HEK293T (cell line): ENCODE measurements at regions not wholly inside any gene's neighbourhood (a gene's known extent, or its start where the extent isn't known, plus 50 kb on each side); places are given as distances from the start of the nearest gene placed in this dataset.

Source experiments
- BHLHE40 ChIP-seq: fragments of 450-650 bp; IDR thresholded peaks from 2 replicates; pipeline ENCODE4 v1.6.1; 2016; ENCODE audit warnings: mild to moderate bottlenecking, moderate library complexity, borderline replicate concordance
- ELF4 ChIP-seq: fragments of 450-650 bp; IDR thresholded peaks from 2 replicates; pipeline ENCODE4 v1.6.1; 2017; ENCODE audit warnings: antibody characterized with exemption
- FOXK2 ChIP-seq: fragments of 450-650 bp; IDR thresholded peaks from 2 replicates; pipeline ENCODE4 v1.6.1; 2016; ENCODE audit warnings: mild to moderate bottlenecking
- HDGF ChIP-seq: fragments of 450-650 bp; IDR thresholded peaks from 2 replicates; pipeline ENCODE4 v1.6.1; 2017; ENCODE audit warnings: antibody characterized with exemption, borderline replicate concordance
- SP1 ChIP-seq: fragments of 450-650 bp; IDR thresholded peaks from 2 replicates; pipeline ENCODE4 v1.6.1; 2017
- TARDBP ChIP-seq: fragments of 450-650 bp; IDR thresholded peaks from 2 replicates; pipeline ENCODE4 v1.6.1; 2016

DNA sequence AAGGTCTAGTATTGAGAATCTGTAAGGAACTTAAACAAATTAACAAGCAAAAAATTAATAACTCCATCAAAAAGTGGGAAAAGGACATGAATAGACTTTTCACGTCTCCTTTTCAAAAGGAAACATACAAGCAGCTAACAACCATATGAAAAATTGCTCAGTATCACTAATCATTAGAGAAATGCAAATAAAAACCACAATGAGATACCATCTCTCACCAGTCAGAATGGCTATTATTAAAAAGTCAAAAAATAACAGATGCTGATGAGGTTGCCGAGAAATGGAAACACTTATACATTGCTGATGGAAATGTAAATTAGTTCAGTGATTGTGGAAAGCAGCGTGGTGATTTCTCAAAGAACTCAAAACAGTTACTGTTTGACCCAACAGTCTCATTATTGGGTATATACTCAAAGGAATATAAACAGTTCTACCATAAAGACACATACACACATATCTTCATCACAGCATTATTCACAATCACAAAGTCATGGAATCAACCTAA lies 410.4 kb upstream of the SMIM31 start:
- no peak for TF ChIP-seq TARDBP
- no peak for TF ChIP-seq BHLHE40
- no peak for TF ChIP-seq FOXK2
- TF ChIP-seq ELF4, result no peak
- no peak for TF ChIP-seq HDGF
- no peak for TF ChIP-seq SP1
